HFFc6 (cell line): ENCODE measurements at regions not wholly inside any gene's neighbourhood (a gene's known extent, or its start where the extent isn't known, plus 50 kb on each side); places are given as distances from the start of the nearest gene placed in this dataset.
"Not testable (repeated sequence)": the region's sequence is repeated elsewhere in the genome, so short reads cannot be mapped to it uniquely, and the experiment has no call there.

Experiments
- DNase-seq: peaks from one replicate; pipeline ENCODE4 v3.0.0-alpha.2; 2018
- H3K27ac Mint-ChIP-seq: 2 replicates; pipeline ENCODE4 v1.8.0; 2020; ENCODE audit warnings: mild to moderate bottlenecking, mixed read lengths
- H3K27me3 Mint-ChIP-seq: 2 replicates; pipeline ENCODE4 v1.8.0; 2021; ENCODE audit warnings: mild to moderate bottlenecking, moderate library complexity, mixed read lengths; ENCODE audit not compliant: insufficient read depth
- H3K36me3 Mint-ChIP-seq: 2 replicates; pipeline ENCODE4 v1.8.0; 2021; ENCODE audit warnings: low read depth, mixed read lengths
- H3K4me1 Mint-ChIP-seq: 2 replicates; pipeline ENCODE4 v1.8.0; 2020; ENCODE audit warnings: low read depth, mixed read lengths
- H3K4me3 Mint-ChIP-seq: 2 replicates; pipeline ENCODE4 v1.8.0; 2020; ENCODE audit warnings: mild to moderate bottlenecking, moderate library complexity, mixed read lengths
- H3K9me3 Mint-ChIP-seq: 2 replicates; pipeline ENCODE4 v1.8.0; 2020; ENCODE audit warnings: mild to moderate bottlenecking, mixed read lengths
- TF ChIP-seq, protein P1 (sequence below): fragments of 200-600 bp; sonication (generic); IDR thresholded peaks from 2 replicates; pipeline ENCODE4 v1.5.0; 2021; ENCODE audit warnings: antibody characterized with exemption, mild to moderate bottlenecking

GRCh38 chr18:57953883-57954282 lies 90.1 kb upstream of the NEDD4L start:
- Mint-ChIP-seq H3K4me3 (no peak overlapping the region), H3K36me3 (no peaks in the 10 kb centered on the region), H3K27ac (no peak overlapping the region), H3K27me3 (peaks cover 2% of the 10 kb centered on the region), H3K4me1 (no peaks in the 10 kb centered on the region), H3K9me3 (no peaks in the 10 kb centered on the region)
- TF ChIP-seq, protein P1, sequence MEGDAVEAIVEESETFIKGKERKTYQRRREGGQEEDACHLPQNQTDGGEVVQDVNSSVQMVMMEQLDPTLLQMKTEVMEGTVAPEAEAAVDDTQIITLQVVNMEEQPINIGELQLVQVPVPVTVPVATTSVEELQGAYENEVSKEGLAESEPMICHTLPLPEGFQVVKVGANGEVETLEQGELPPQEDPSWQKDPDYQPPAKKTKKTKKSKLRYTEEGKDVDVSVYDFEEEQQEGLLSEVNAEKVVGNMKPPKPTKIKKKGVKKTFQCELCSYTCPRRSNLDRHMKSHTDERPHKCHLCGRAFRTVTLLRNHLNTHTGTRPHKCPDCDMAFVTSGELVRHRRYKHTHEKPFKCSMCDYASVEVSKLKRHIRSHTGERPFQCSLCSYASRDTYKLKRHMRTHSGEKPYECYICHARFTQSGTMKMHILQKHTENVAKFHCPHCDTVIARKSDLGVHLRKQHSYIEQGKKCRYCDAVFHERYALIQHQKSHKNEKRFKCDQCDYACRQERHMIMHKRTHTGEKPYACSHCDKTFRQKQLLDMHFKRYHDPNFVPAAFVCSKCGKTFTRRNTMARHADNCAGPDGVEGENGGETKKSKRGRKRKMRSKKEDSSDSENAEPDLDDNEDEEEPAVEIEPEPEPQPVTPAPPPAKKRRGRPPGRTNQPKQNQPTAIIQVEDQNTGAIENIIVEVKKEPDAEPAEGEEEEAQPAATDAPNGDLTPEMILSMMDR: no peak
- DNase-seq: no peak

GRCh38 chr18:57951999-57952774 lies 91.8 kb upstream of the NEDD4L start:
- TF ChIP-seq, protein P1: no peak
- Mint-ChIP-seq H3K4me1 (no peaks in the 10 kb centered on the region), H3K4me3 (no peak overlapping the region), H3K9me3 (no peaks in the 10 kb centered on the region), H3K27ac (no peak overlapping the region), H3K36me3 (no peaks in the 10 kb centered on the region), H3K27me3 (peaks cover 2% of the 10 kb centered on the region)
- DNase-seq: no peak

DNA sequence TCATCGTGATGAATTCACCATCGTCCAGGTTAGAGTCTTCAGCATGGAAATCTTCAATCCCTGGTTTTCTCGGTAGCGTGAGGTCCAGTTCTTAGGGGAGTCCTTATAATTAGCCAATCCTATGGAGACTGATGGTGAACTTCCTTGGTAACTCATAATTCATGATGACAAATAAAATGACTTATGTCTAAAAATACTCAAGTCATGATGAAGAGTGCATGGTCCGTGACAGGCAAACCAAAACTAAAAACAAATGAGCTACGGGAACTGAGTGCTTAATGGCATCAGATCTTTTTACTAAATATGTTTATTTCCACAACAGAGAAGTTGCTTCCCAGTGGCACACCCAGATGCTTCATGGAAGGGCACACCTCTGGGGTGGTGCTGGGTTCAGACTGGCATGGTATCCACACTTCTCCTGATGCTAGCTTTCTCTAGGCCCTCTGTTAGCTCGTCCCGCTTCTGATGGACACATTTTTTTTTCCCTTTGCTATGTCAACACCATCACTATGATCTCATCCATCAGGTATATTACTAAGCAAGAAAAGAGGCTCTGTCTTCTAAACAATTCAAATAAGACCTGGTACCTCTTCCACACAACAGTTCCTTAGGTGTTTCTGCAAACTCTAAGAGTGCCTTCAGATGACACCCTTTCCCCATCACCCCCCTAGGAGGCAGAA lies 92.8 kb upstream of the NEDD4L start:
- no peak overlapping the region for H3K27ac Mint-ChIP-seq
- H3K4me3 Mint-ChIP-seq: no peak overlapping the region
- TF ChIP-seq, protein P1: no peak
- H3K36me3 Mint-ChIP-seq: no peaks in the 10 kb centered on the region
- H3K27me3 Mint-ChIP-seq: no peaks in the 10 kb centered on the region; the same call in 1 of the 2 replicates
- H3K9me3 Mint-ChIP-seq: no peaks in the 10 kb centered on the region
- no peak for DNase-seq
- H3K4me1 Mint-ChIP-seq: no peaks in the 10 kb centered on the region

DNA sequence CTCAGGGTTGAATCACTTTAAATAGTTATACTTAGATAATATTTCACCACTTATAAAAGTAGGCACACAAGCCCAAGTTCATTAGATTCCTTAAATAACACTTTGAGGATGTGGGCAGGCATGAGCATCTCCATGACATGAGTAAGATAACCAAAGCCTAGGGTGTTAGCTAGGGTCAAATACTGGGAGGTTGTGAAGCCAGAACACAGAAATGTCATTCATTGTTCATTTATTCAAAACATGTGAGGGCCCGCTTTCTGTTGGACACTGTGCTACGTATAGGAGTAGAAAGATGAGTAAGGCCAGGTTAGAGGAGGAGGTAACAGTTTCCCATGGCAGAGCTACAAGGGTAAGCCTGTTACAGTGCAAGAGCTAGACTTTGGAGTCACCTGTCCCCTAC lies 93.5 kb upstream of the NEDD4L start:
- Mint-ChIP-seq H3K9me3 (no peaks in the 10 kb centered on the region), H3K36me3 (no peaks in the 10 kb centered on the region), H3K27ac (no peak overlapping the region), H3K4me3 (no peak overlapping the region), H3K4me1 (no peaks in the 10 kb centered on the region), H3K27me3 (peaks cover 3% of the 10 kb centered on the region)
- DNase-seq: no peak
- TF ChIP-seq, protein P1: no peak

- not testable (repeated sequence) for H3K9me3 Mint-ChIP-seq, H3K27me3 Mint-ChIP-seq, H3K4me1 Mint-ChIP-seq, H3K36me3 Mint-ChIP-seq, H3K4me3 Mint-ChIP-seq, DNase-seq, H3K27ac Mint-ChIP-seq
Measured at GRCh38 chr18:57949335-57949734, 94.7 kb upstream of the NEDD4L start.

DNA sequence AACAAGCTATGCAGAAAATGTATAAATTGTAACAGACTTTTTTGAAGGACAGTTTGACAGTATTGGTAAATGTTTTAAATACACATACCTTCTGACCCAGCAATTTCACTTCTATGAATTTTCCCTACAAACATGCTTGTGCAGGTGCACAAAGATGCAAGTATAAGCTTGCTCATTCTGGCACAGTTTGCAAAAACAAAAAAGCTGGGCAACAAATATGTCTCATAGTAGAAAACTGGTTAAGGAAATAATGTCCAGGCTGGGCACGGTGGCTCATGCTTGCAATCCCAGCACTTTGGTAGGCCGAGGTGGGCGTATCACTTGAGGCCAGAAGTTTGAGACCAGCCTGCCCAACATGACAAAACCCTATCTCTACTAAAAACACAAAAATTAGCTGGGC lies 96.9 kb upstream of the NEDD4L start:
- Mint-ChIP-seq H3K4me3 (no peak overlapping the region), H3K27ac (no peak overlapping the region), H3K36me3 (no peaks in the 10 kb centered on the region), H3K4me1 (peaks cover 20% of the 10 kb centered on the region), H3K27me3 (peaks cover 12% of the 10 kb centered on the region), H3K9me3 (no peaks in the 10 kb centered on the region)
- TF ChIP-seq, protein P1: no peak
- DNase-seq: no peak
